ENCODE measurements at regions not wholly inside any gene's neighbourhood (a gene's known extent, or its start where the extent isn't known, plus 50 kb on each side); places are given as distances from the start of the nearest gene placed in this dataset.

GRCh38 chr1:83813576-83813975 lies 185.4 kb downstream of the TTLL7 start:
- DNase-seq (ENCODE audit: low read depth), result no peak

- no peak for DNase-seq (ENCODE audit: low read depth)
These were observed 188.8 kb downstream of the TTLL7 start for GRCh38 chr1:83810144-83810543.

- DNase-seq (ENCODE audit: low read depth), result no peak
These were observed 190.4 kb downstream of the TTLL7 start for GRCh38 chr1:83808536-83808935.

- DNase-seq (ENCODE audit: low read depth), result no peak
These were observed 191.1 kb downstream of the TTLL7 start for GRCh38 chr1:83807821-83808220.

- DNase-seq (ENCODE audit: low read depth), result no peak
These were observed 191.7 kb downstream of the TTLL7 start for GRCh38 chr1:83807231-83807630.

- DNase-seq (ENCODE audit: low read depth), result no peak
These were observed 193.0 kb downstream of the TTLL7 start for GRCh38 chr1:83805921-83806320.

- DNase-seq (ENCODE audit: low read depth), result no peak
These were observed 196.3 kb downstream of the TTLL7 start for GRCh38 chr1:83802460-83803152.

- no peak for DNase-seq (ENCODE audit: low read depth)
These were observed 196.9 kb downstream of the TTLL7 start for GRCh38 chr1:83802023-83802422.

GRCh38 chr1:83800066-83800465 lies 198.9 kb downstream of the TTLL7 start:
- DNase-seq (ENCODE audit: low read depth), result no peak

GRCh38 chr1:83799594-83799993 lies 199.3 kb downstream of the TTLL7 start:
- DNase-seq (ENCODE audit: low read depth), result no peak

- DNase-seq (ENCODE audit: low read depth), result no peak
These were observed 200.0 kb downstream of the TTLL7 start for GRCh38 chr1:83798965-83799364.

- no peak for DNase-seq (ENCODE audit: low read depth)
These were observed 202.5 kb downstream of the TTLL7 start for GRCh38 chr1:83796409-83796808.

GRCh38 chr1:83794384-83794783 lies 204.5 kb downstream of the TTLL7 start:
- DNase-seq (ENCODE audit: low read depth), result no peak

- no peak for DNase-seq (ENCODE audit: low read depth)
These were observed 207.0 kb downstream of the TTLL7 start for GRCh38 chr1:83791821-83792437.

GRCh38 chr1:83790446-83790845 lies 208.5 kb downstream of the TTLL7 start:
- DNase-seq (ENCODE audit: low read depth), result no peak

GRCh38 chr1:83787246-83787998 lies 211.5 kb downstream of the TTLL7 start:
- DNase-seq (ENCODE audit: low read depth), result no peak

GRCh38 chr1:83781667-83782066 lies 217.3 kb downstream of the TTLL7 start:
- no peak for DNase-seq (ENCODE audit: low read depth)

GRCh38 chr1:83779565-83779964 lies 219.4 kb downstream of the TTLL7 start:
- no peak for DNase-seq (ENCODE audit: low read depth)

GRCh38 chr1:83777758-83778101 lies 221.2 kb downstream of the TTLL7 start:
- no peak for DNase-seq (ENCODE audit: low read depth)

GRCh38 chr1:83776913-83777757 lies 221.8 kb downstream of the TTLL7 start:
- DNase-seq (ENCODE audit: low read depth), result no peak

GRCh38 chr1:83775977-83776603 lies 222.8 kb downstream of the TTLL7 start:
- DNase-seq (ENCODE audit: low read depth), result no peak

- no peak for DNase-seq (ENCODE audit: low read depth)
These were observed 225.9 kb downstream of the TTLL7 start for GRCh38 chr1:83773059-83773458.

Data from HS-27A (cell line).